Stomach (tissue), 8 donors: ENCODE measurements at regions not wholly inside any gene's neighbourhood (a gene's known extent, or its start where the extent isn't known, plus 50 kb on each side); places are given as distances from the start of the nearest gene placed in this dataset.
"Not testable (repeated sequence)": the region's sequence is repeated elsewhere in the genome, so short reads cannot be mapped to it uniquely, and the experiment has no call there.

Experiments used
- DNase-seq, 2 donors: peaks; one replicate each; pipeline versions ENCODE4 v3.0.0 to v3.0.0-alpha.2; 2013 to 2019
- H3K27ac ChIP-seq, 5 donors: fragments of 200-600 bp in 4 of 5; sonication (generic) in 4 of 5; one replicate each; pipeline ENCODE4 v1.5.1; 2013 to 2019; ENCODE audit warnings: mild to moderate bottlenecking in 1 of 5, moderate library complexity in 1 of 5
- H3K27me3 ChIP-seq, 3 donors: fragments of 200-600 bp; sonication (generic); one replicate each; pipeline ENCODE4 v1.5.1; 2017 to 2019; ENCODE audit warnings: mixed run types in 1 of 3
- H3K36me3 ChIP-seq, 4 donors: fragments of 200-600 bp; sonication (generic); 1 replicate in 3 of 4; 2 replicates in 1 of 4; pipeline ENCODE4 v1.5.1; 2016 to 2019
- H3K4me1 ChIP-seq, 4 donors: fragments of 200-600 bp; sonication (generic); one replicate each; pipeline ENCODE4 v1.5.1; 2016 to 2019
- H3K4me3 ChIP-seq, 4 donors: fragments of 200-600 bp; sonication (generic) in 3 of 4; one replicate each; pipeline ENCODE4 v1.5.1; 2016 to 2019; ENCODE audit warnings: mild to moderate bottlenecking in 1 of 4
- H3K9me3 ChIP-seq, 4 donors: fragments of 200-600 bp; sonication (generic); one replicate each; pipeline ENCODE4 v1.5.1; 2016 to 2019
- EP300 ChIP-seq: sonication (generic); formaldehyde crosslinking; IDR thresholded peaks from one replicate; pipeline ENCODE4 v1.6.1; 2017; ENCODE audit warnings: antibody characterized with exemption
- POLR2A ChIP-seq, 4 donors: fragments of 450-650 bp; IDR thresholded peaks; one replicate each; pipeline ENCODE4 v1.6.1; 2016; ENCODE audit warnings: antibody characterized with exemption in 4 of 4, control low read depth in 2 of 4, mild to moderate bottlenecking in 1 of 4, moderate library complexity in 1 of 4
- POLR2AphosphoS5 ChIP-seq, 3 donors: sonication (generic); formaldehyde crosslinking; IDR thresholded peaks; one replicate each; pipeline ENCODE4 v1.6.1; 2016; ENCODE audit warnings: antibody characterized with exemption in 3 of 3
- WGBS, 5 donors: extraction: QIAGEN DNeasy Blood & Tissue Kit in 3 of 5; methylation state at CpG; one replicate each; pipeline versions ENCODE4 v1.1.5 to v1.1.7; 2013 to 2018; 5-methylcytosine and 5-hydroxymethylcytosine counted together
- intact Hi-C: fragments of 100-400 bp; cut with DNase I; formaldehyde crosslinking; loops from one replicate; pipeline ENCODE4 v1.15.1; 2023; ENCODE audit warnings: low total_unique reads
- TF ChIP-seq, protein P1 (sequence below), 7 experiments: fragments of 450-650 bp in 4 of 7; fragments of 200-600 bp in 3 of 7; sonication (generic) in 3 of 7; IDR thresholded peaks; one replicate each; pipeline ENCODE4 v1.5.1; 2016 to 2019; ENCODE audit warnings: antibody characterized with exemption in 7 of 7, control low read depth in 2 of 7, mild to moderate bottlenecking in 1 of 7
- donor health status: healthy with polysubstance abuse.
- donor health status: Bipolar disorder and iron deficiency.
- donor health status: healthy.

DNA sequence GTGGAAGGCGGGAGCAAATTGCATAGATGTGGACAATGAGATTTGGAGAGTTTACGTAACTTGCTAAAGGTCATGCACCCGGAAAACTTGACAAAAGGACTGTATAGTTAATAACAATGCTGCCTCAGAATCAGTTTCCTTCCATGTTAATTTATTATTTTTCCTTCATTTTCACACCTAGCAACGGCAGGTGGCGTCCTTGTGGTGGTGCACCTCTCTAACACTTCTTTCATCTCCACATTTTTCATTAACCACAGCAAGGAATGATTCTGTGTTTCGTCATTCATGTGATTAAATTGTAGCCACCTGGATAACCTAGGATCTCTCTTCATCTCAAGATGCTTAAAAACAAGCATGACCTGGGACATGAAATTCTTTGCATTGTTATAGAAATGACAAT is 2133.0 kb downstream of the NCAM2 start:
- Histone ChIP-seq H3K36me3 (no peaks in the 10 kb centered on the region), H3K27ac (no peak overlapping the region), H3K27me3 (no peaks in the 10 kb centered on the region), H3K9me3 (peaks cover 0 to 15% (median 2%) of the 10 kb centered on the region in 4 donors), H3K4me1 (no peaks in the 10 kb centered on the region), H3K4me3 (no peak overlapping the region)
- TF ChIP-seq POLR2A (IDR thresholded peaks at IDR 0.05), result no peak
- peak in 1 of 2 donors; percentile 9 for DNase-seq
- WGBS, 5 donors, result 47 to 59% (median 49%) methylated on average over 6 of the region's 6 CpGs
- intact Hi-C loops, result no loop called here

DNA sequence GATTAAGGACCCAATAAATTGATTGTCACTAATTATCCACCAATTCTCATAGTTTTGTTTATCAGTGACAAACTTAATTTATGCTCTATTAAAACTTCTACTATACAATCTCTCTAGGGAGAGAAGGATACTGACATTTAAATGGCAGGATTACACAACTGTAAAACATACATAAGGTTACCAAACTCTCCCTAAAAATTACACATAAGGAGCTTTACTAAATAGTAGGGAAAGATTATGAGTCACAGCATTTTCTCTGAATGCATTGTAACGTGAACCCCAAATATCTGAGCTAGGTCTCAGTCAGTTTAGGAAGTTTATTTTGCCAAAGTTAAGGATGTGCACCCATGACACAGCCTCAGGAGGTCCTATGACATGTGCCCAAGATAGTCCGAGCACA is 2140.6 kb downstream of the NCAM2 start:
- Histone ChIP-seq H3K9me3 (peaks cover 0 to 23% (median under 1%) of the 10 kb centered on the region in 4 donors), H3K27ac (no peak overlapping the region), H3K4me3 (no peak overlapping the region), H3K36me3 (no peaks in the 10 kb centered on the region), H3K27me3 (no peaks in the 10 kb centered on the region), H3K4me1 (no peaks in the 10 kb centered on the region)
- TF ChIP-seq EP300, result no peak
- no peak for TF ChIP-seq POLR2AphosphoS5 (IDR thresholded peaks at IDR 0.05)
- TF ChIP-seq POLR2A (IDR thresholded peaks at IDR 0.05), result no peak
- TF ChIP-seq, protein P1, sequence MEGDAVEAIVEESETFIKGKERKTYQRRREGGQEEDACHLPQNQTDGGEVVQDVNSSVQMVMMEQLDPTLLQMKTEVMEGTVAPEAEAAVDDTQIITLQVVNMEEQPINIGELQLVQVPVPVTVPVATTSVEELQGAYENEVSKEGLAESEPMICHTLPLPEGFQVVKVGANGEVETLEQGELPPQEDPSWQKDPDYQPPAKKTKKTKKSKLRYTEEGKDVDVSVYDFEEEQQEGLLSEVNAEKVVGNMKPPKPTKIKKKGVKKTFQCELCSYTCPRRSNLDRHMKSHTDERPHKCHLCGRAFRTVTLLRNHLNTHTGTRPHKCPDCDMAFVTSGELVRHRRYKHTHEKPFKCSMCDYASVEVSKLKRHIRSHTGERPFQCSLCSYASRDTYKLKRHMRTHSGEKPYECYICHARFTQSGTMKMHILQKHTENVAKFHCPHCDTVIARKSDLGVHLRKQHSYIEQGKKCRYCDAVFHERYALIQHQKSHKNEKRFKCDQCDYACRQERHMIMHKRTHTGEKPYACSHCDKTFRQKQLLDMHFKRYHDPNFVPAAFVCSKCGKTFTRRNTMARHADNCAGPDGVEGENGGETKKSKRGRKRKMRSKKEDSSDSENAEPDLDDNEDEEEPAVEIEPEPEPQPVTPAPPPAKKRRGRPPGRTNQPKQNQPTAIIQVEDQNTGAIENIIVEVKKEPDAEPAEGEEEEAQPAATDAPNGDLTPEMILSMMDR (IDR thresholded peaks at IDR 0.05), result no peak
- WGBS, 5 donors, result 66 to 85% (median 78%) methylated on average over 2 of the region's 2 CpGs
- intact Hi-C loops, result no loop called here
- no peak for DNase-seq

GRCh38 chr21:23152130-23152529 is 2153.9 kb downstream of the NCAM2 start:
- H3K9me3 ChIP-seq, result no peaks in the 10 kb centered on the region
- H3K27ac ChIP-seq, result no peak overlapping the region
- intact Hi-C loops, result no loop called here
- H3K27me3 ChIP-seq, result no peaks in the 10 kb centered on the region
- DNase-seq, result no peak
- H3K36me3 ChIP-seq, result no peaks in the 10 kb centered on the region
- 49 to 66% (median 58%) methylated on average over 1 of the region's 1 CpG for WGBS, 5 donors
- no peak overlapping the region for H3K4me3 ChIP-seq
- H3K4me1 ChIP-seq, result no peaks in the 10 kb centered on the region
- TF ChIP-seq, protein P1 (IDR thresholded peaks at IDR 0.05), result no peak
- TF ChIP-seq POLR2A (IDR thresholded peaks at IDR 0.05), result no peak
- no peak for TF ChIP-seq POLR2AphosphoS5 (IDR thresholded peaks at IDR 0.05)
- no peak for TF ChIP-seq EP300

- H3K4me3 ChIP-seq, H3K27me3 ChIP-seq, H3K27ac ChIP-seq, H3K4me1 ChIP-seq, H3K9me3 ChIP-seq, intact Hi-C loops, H3K36me3 ChIP-seq, DNase-seq: not testable (repeated sequence)
- WGBS, 5 donors, result 73 to 89% (median 84%) methylated on average over 3 of the region's 3 CpGs
These were observed 2155.6 kb downstream of the NCAM2 start for GRCh38 chr21:23153842-23154241.

DNA sequence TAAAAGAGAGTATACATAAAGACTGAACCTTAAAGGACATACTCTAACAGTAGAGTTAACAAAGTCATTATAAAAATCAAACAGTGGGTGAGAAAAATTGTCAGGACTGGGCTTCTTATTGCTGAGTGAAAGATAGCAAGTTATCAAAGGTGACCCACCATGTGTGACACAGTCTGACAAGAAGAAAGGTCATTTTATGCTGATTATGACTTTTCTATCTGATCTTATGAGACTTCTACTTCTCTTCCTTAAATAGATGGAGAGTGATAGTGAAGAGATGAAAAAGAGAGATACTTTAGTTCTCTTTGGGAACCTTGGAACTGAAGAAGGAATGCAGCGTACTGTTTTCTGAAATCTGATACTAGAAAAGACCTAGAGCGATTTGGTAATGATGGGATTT is 2157.1 kb downstream of the NCAM2 start:
- Histone ChIP-seq H3K9me3 (peaks cover 0 to 3% (median 0%) of the 10 kb centered on the region in 4 donors), H3K36me3 (no peaks in the 10 kb centered on the region), H3K27me3 (no peaks in the 10 kb centered on the region), H3K4me3 (no peak overlapping the region), H3K27ac (no peak overlapping the region), H3K4me1 (no peaks in the 10 kb centered on the region)
- intact Hi-C loops, result no loop called here
- DNase-seq, result no peak
- 79 to 86% (median 79%) methylated on average over 2 of the region's 2 CpGs for WGBS, 5 donors
- TF ChIP-seq, protein P1 (IDR thresholded peaks at IDR 0.05), result no peak
- no peak for TF ChIP-seq POLR2AphosphoS5 (IDR thresholded peaks at IDR 0.05)
- TF ChIP-seq POLR2A (IDR thresholded peaks at IDR 0.05), result no peak
- no peak for TF ChIP-seq EP300
